ENCODE measurements at regions not wholly inside any gene's neighbourhood (a gene's known extent, or its start where the extent isn't known, plus 50 kb on each side); places are given as distances from the start of the nearest gene placed in this dataset.

- TF ChIP-seq CTCF (conservative IDR thresholded peaks at IDR 0.05; ENCODE audit: low read depth, low read length) = no peak
- no peak for TF ChIP-seq EZH2 (IDR thresholded peaks at IDR 0.05; ENCODE audit: borderline replicate concordance, low read depth, low read length, poor library complexity, severe bottlenecking)
Measured at GRCh38 chr1:60146884-60147283, 73.3 kb upstream of the C1orf87 start.

All from A673 (cell line).